Transverse colon (tissue), 4 donors: ENCODE measurements at regions not wholly inside any gene's neighbourhood (a gene's known extent, or its start where the extent isn't known, plus 50 kb on each side); places are given as distances from the start of the nearest gene placed in this dataset.

Experiments used
- DNase-seq: peaks from one replicate; pipeline ENCODE4 v3.0.0-alpha.2; 2019
- H3K27ac ChIP-seq, 4 donors: fragments of 200-600 bp; sonication (generic); 2 replicates each; pipeline ENCODE4 v1.5.1; 2016 to 2018; ENCODE audit warnings: inconsistent platforms in 4 of 4
- H3K27me3 ChIP-seq: fragments of 200-600 bp; sonication (generic); 2 replicates; pipeline ENCODE4 v1.5.1; 2017; ENCODE audit warnings: inconsistent platforms
- H3K36me3 ChIP-seq, 4 donors: fragments of 200-600 bp; sonication (generic); 2 replicates each; pipeline ENCODE4 v1.5.1; 2017 to 2019; ENCODE audit warnings: inconsistent platforms in 4 of 4
- H3K4me1 ChIP-seq, 4 donors: fragments of 200-600 bp; sonication (generic); 2 replicates each; pipeline ENCODE4 v1.5.1; 2017 to 2020; ENCODE audit warnings: inconsistent platforms in 4 of 4
- H3K4me3 ChIP-seq, 4 donors: fragments of 200-600 bp; sonication (generic); 1 replicate in 1 of 4; 2 replicates in 3 of 4; pipeline versions ENCODE4 v1.5.1 to v1.6.1; 2017 to 2019; ENCODE audit warnings: inconsistent platforms in 4 of 4
- H3K9me3 ChIP-seq, 2 donors: fragments of 200-600 bp; sonication (generic); 2 replicates each; pipeline ENCODE4 v1.5.1; 2017 to 2019; ENCODE audit warnings: inconsistent platforms in 2 of 2
- EP300 ChIP-seq: sonication (generic); formaldehyde crosslinking; IDR thresholded peaks from one replicate; pipeline ENCODE4 v1.6.1; 2017; ENCODE audit warnings: antibody characterized with exemption, low read depth
- POLR2A ChIP-seq: fragments of 450-650 bp; IDR thresholded peaks from one replicate; pipeline ENCODE4 v1.6.1; 2016; ENCODE audit warnings: antibody characterized with exemption, mild to moderate bottlenecking, moderate library complexity
- POLR2AphosphoS5 ChIP-seq, 3 donors: sonication (generic); formaldehyde crosslinking; IDR thresholded peaks; one replicate each; pipeline ENCODE4 v1.6.1; 2016; ENCODE audit warnings: antibody characterized with exemption in 3 of 3
- WGBS, 2 donors: methylation state at CpG; one replicate each; pipeline ENCODE4 v1.1.5; 2018; ENCODE audit warnings: low coverage in 1 of 2; 5-methylcytosine and 5-hydroxymethylcytosine counted together
- in situ Hi-C, 4 donors: fragments of 200-750 bp; cut with MboI; loops; one replicate each; pipeline versions ENCODE4 v1.15.0 to v1.15.1; 2017; ENCODE audit warnings: low sequenced_read_pairs in 3 of 4, low pct_ligation_motif_present in 1 of 4, low pct_unique_long_range_greater_than_20kb in 1 of 4
- intact Hi-C: fragments of 100-400 bp; cut with DNase I; formaldehyde crosslinking; loops from one replicate; pipeline ENCODE4 v1.15.1; 2023; ENCODE audit warnings: low total_unique reads
- TF ChIP-seq, protein P1 (sequence below), 5 experiments: fragments of 200-600 bp in 3 of 5; fragments of 450-650 bp in 2 of 5; sonication (generic) in 3 of 5; IDR thresholded peaks; 1 replicate in 2 of 5; 2 replicates in 3 of 5; pipeline ENCODE4 v1.5.1; 2016 to 2017; ENCODE audit warnings: antibody characterized with exemption in 5 of 5, inconsistent platforms in 3 of 5, mild to moderate bottlenecking in 2 of 5, moderate library complexity in 1 of 5

GRCh38 chr14:98203421-98203820, 1068.6 kb downstream of the BCL11B start:
- H3K4me1 ChIP-seq: no peaks in the 10 kb centered on the region
- intact Hi-C loops: no loop called here
- H3K27me3 ChIP-seq: no peaks in the 10 kb centered on the region
- no peak overlapping the region for H3K4me3 ChIP-seq
- H3K9me3 ChIP-seq: no peaks in the 10 kb centered on the region
- WGBS, 2 donors: 55 to 58% methylated on average over 2 to 6 of the region's 6 CpGs
- TF ChIP-seq, protein P1, sequence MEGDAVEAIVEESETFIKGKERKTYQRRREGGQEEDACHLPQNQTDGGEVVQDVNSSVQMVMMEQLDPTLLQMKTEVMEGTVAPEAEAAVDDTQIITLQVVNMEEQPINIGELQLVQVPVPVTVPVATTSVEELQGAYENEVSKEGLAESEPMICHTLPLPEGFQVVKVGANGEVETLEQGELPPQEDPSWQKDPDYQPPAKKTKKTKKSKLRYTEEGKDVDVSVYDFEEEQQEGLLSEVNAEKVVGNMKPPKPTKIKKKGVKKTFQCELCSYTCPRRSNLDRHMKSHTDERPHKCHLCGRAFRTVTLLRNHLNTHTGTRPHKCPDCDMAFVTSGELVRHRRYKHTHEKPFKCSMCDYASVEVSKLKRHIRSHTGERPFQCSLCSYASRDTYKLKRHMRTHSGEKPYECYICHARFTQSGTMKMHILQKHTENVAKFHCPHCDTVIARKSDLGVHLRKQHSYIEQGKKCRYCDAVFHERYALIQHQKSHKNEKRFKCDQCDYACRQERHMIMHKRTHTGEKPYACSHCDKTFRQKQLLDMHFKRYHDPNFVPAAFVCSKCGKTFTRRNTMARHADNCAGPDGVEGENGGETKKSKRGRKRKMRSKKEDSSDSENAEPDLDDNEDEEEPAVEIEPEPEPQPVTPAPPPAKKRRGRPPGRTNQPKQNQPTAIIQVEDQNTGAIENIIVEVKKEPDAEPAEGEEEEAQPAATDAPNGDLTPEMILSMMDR (IDR thresholded peaks at IDR 0.05): no peak
- no peak for TF ChIP-seq EP300
- TF ChIP-seq POLR2AphosphoS5 (IDR thresholded peaks at IDR 0.05): no peak
- TF ChIP-seq POLR2A: no peak
- H3K27ac ChIP-seq: no peak overlapping the region
- DNase-seq: no peak
- in situ Hi-C loops: no loop called here
- H3K36me3 ChIP-seq: no peaks in the 10 kb centered on the region

GRCh38 chr14:98204139-98204538, 1067.9 kb downstream of the BCL11B start:
- WGBS, 2 donors: 9 to 49% methylated on average over 2 to 3 of the region's 3 CpGs
- Histone ChIP-seq H3K27me3 (no peaks in the 10 kb centered on the region), H3K4me1 (no peaks in the 10 kb centered on the region), H3K4me3 (no peak overlapping the region), H3K27ac (no peak overlapping the region), H3K9me3 (no peaks in the 10 kb centered on the region), H3K36me3 (no peaks in the 10 kb centered on the region)
- no peak for DNase-seq
- TF ChIP-seq, protein P1 (IDR thresholded peaks at IDR 0.05): no peak
- TF ChIP-seq EP300 (no peak), POLR2A (no peak), POLR2AphosphoS5 (IDR thresholded peaks at IDR 0.05) (no peak)
- in situ Hi-C loops: no loop called here
- intact Hi-C loops: no loop called here

GRCh38 chr14:98207415-98207814, 1064.6 kb downstream of the BCL11B start:
- WGBS, 2 donors: 88% methylated on average over 10 of the region's 10 CpGs; no CpG with 5 or more reads in 1 of the 2 donors
- Histone ChIP-seq H3K9me3 (no peaks in the 10 kb centered on the region), H3K4me1 (no peaks in the 10 kb centered on the region), H3K4me3 (no peak overlapping the region), H3K27me3 (no peaks in the 10 kb centered on the region), H3K27ac (no peak overlapping the region), H3K36me3 (no peaks in the 10 kb centered on the region)
- in situ Hi-C loops (no loop called here), intact Hi-C loops (no loop called here)
- no peak for TF ChIP-seq POLR2A
- TF ChIP-seq EP300: no peak
- TF ChIP-seq POLR2AphosphoS5 (IDR thresholded peaks at IDR 0.05): no peak
- TF ChIP-seq, protein P1 (IDR thresholded peaks at IDR 0.05): no peak
- DNase-seq: no peak

DNA sequence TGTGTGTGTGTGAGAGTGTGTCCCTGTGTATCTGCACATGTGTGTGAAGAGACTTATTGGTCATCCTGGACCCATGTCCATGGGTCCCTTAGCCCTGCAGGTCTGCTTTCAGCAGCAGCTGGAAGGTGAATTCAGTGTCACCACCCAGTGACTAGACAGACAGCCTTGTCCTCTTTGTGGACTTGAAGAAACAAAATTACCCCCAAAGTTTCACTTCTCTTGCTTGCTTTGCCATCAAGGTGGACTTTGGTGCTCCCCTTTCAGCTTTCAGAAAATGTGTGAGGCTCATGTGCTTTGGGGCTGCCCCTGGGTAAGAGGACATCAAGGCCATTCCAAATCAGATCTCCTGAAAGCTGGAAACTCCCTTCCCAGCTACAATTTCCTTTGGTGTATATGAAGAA, 1063.8 kb downstream of the BCL11B start:
- Histone ChIP-seq H3K4me1 (no peaks in the 10 kb centered on the region), H3K27ac (no peak overlapping the region), H3K9me3 (no peaks in the 10 kb centered on the region), H3K27me3 (no peaks in the 10 kb centered on the region), H3K4me3 (no peak overlapping the region), H3K36me3 (no peaks in the 10 kb centered on the region)
- intact Hi-C loops: no loop called here
- DNase-seq: no peak
- in situ Hi-C loops: no loop called here
- no peak for TF ChIP-seq POLR2A
- TF ChIP-seq EP300: no peak
- TF ChIP-seq POLR2AphosphoS5 (IDR thresholded peaks at IDR 0.05): no peak
- TF ChIP-seq, protein P1 (IDR thresholded peaks at IDR 0.05): no peak
